ENCODE measurements at regions not wholly inside any gene's neighbourhood (a gene's known extent, or its start where the extent isn't known, plus 50 kb on each side); places are given as distances from the start of the nearest gene placed in this dataset.

DNA sequence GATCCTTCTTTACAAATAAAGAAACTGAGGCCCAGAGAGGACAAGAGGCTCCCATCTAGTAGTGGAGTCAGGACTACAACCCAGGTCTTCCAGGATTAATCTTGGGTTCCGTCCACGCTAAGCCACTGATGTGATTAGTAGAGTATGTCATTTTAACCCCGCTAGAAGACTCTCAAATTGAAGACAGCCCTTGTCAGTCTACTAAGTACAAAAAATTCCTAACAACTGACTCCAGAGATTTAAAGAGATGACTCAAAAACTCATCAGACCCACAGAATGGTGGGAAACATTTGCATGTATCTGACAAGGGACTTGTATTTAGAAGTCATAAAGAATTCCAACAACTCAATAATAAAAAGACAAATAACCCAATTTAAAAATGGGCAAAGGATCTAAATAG lies 145.3 kb downstream of the CNTN3 start:
- intact Hi-C loops (cut with micrococcal nuclease; ENCODE audit: unreplicated experiment) (no loop called here), in situ Hi-C loops (cut with MboI) (no loop called here)
- CTCF ChIA-PET: no interaction called here
- no peaks in the 10 kb centered on the region for H4K20me1 ChIP-seq (ENCODE audit: control insufficient read depth, insufficient read depth)
- H2AFZ ChIP-seq (ENCODE audit: control insufficient read depth, low read depth, low read length): no peak overlapping the region
- FAIRE-seq (no peak), DNase-seq (ENCODE audit: low read depth, low spot score) (no peak), ATAC-seq (no peak)
- TF ChIP-seq SP1 (IDR thresholded peaks at IDR 0.05; ENCODE audit: low read depth, low read length) (no peak), GABPA (IDR thresholded peaks at IDR 0.05; ENCODE audit: low read depth) (no peak), CEBPB (IDR thresholded peaks at IDR 0.05; ENCODE audit: borderline replicate concordance in 1 of 2, low read depth in 2 of 2, low read length in 2 of 2) (no peak), ETV6 (conservative IDR thresholded peaks at IDR 0.05 in 1 of 2, IDR thresholded peaks at IDR 0.05 in 1 of 2; ENCODE audit: borderline replicate concordance in 1 of 2, low read depth in 1 of 2) (no peak), TAF1 (IDR thresholded peaks at IDR 0.05; ENCODE audit: borderline replicate concordance, low read depth, low read length) (no peak), HDGF (IDR thresholded peaks at IDR 0.05) (no peak), FOXM1 (IDR thresholded peaks at IDR 0.05; ENCODE audit: low read depth, low read length) (no peak), BCL11A (IDR thresholded peaks at IDR 0.05; ENCODE audit: low read depth, low read length) (no peak), GATAD2B (conservative IDR thresholded peaks at IDR 0.05; ENCODE audit: low read depth) (no peak)
- no TSS peak for BruUV-seq (replicated peaks)
- H3K9ac ChIP-seq (ENCODE audit: control insufficient read depth, insufficient read depth, low read length): no peak overlapping the region
- 45% methylated on average over 3 of the region's 3 CpGs for WGBS (ENCODE audit: insufficient coverage, insufficient replicate concordance, low lambda C conversion rate, missing lambda C conversion rate)
- H3K27me3 ChIP-seq (replicated peaks in 1 of 2; ENCODE audit: control insufficient read depth in 2 of 2, insufficient read depth in 2 of 2, low read length in 1 of 2): no peaks in the 10 kb centered on the region
- SMC1A ChIA-PET (ENCODE audit: uncharacterized antibody, unreplicated experiment): no interaction called here
- no peak overlapping the region for H3K4me2 ChIP-seq (ENCODE audit: control insufficient read depth, insufficient read depth)
- no peak overlapping the region for H3K4me3 ChIP-seq
- RAD21 ChIA-PET (ENCODE audit: unreplicated experiment): no interaction called here
- H3K9me3 ChIP-seq (replicated peaks; ENCODE audit: control insufficient read depth, insufficient read depth, low read length): no peaks in the 10 kb centered on the region
- no peaks in the 10 kb centered on the region for H3K36me3 ChIP-seq (ENCODE audit: control insufficient read depth in 2 of 2, insufficient read depth in 2 of 2, low read length in 1 of 2)
- POLR2A ChIA-PET: no interaction called here
- H3K79me2 ChIP-seq (ENCODE audit: control insufficient read depth, insufficient read depth, low read length): no peaks in the 10 kb centered on the region
- H3K4me1 ChIP-seq (ENCODE audit: control insufficient read depth, insufficient read depth, low read length): no peaks in the 10 kb centered on the region
- no peak overlapping the region for H3K27ac ChIP-seq (ENCODE audit: control insufficient read depth, insufficient read depth)

DNA sequence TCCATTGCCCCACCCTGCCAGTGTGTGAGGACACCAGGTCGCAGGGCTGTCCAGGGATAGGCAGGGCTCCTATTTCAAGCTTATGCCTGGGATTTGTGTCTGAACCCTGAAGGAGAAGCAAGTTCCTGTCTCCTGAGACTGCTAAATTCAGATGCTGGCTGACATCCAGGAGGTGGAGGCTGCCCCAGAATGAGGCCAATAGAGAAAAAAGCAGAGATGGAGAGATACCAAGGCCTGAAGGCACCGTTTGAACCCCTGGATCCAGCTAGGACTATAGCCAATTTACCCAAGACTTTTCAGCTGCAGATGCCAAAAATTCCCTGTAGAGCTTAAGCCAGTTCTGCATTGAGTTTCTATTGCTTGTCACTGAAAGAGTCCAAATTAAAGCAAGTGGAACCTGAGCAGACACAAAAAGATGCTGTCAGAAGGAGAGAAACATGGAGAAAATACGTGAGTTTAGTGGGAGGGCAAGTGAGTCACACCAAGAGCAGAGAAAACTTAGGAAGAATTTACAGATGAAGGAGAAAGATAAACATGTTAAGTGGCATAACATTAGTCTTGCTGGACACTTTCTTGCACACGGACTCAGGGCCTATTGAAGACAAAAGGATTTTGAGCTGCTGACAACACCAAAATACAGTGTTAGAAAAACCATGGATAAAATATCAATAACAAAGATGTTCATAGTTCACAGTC lies 148.6 kb downstream of the CNTN3 start:
- Histone ChIP-seq H3K4me2 (ENCODE audit: control insufficient read depth, insufficient read depth) (no peak overlapping the region), H3K27me3 (replicated peaks in 1 of 2; ENCODE audit: control insufficient read depth in 2 of 2, insufficient read depth in 2 of 2, low read length in 1 of 2) (no peaks in the 10 kb centered on the region), H3K9me3 (replicated peaks; ENCODE audit: control insufficient read depth, insufficient read depth, low read length) (no peaks in the 10 kb centered on the region), H3K9ac (ENCODE audit: control insufficient read depth, insufficient read depth, low read length) (no peak overlapping the region), H2AFZ (ENCODE audit: control insufficient read depth, low read depth, low read length) (no peak overlapping the region), H4K20me1 (ENCODE audit: control insufficient read depth, insufficient read depth) (no peaks in the 10 kb centered on the region), H3K27ac (ENCODE audit: control insufficient read depth, insufficient read depth) (no peak overlapping the region), H3K4me1 (ENCODE audit: control insufficient read depth, insufficient read depth, low read length) (no peaks in the 10 kb centered on the region), H3K79me2 (ENCODE audit: control insufficient read depth, insufficient read depth, low read length) (no peaks in the 10 kb centered on the region), H3K4me3 (no peak overlapping the region), H3K36me3 (ENCODE audit: control insufficient read depth in 2 of 2, insufficient read depth in 2 of 2, low read length in 1 of 2) (no peaks in the 10 kb centered on the region)
- ChIA-PET POLR2A (no interaction called here), SMC1A (ENCODE audit: uncharacterized antibody, unreplicated experiment) (no interaction called here), RAD21 (ENCODE audit: unreplicated experiment) (no interaction called here), CTCF (no interaction called here)
- DNase-seq (ENCODE audit: low read depth, low spot score) (no peak), FAIRE-seq (no peak), ATAC-seq (no peak)
- no TSS peak for BruUV-seq (replicated peaks)
- intact Hi-C loops (cut with micrococcal nuclease; ENCODE audit: unreplicated experiment) (no loop called here), in situ Hi-C loops (cut with MboI) (no loop called here)
- 2% methylated on average over 4 of the region's 4 CpGs for WGBS (ENCODE audit: insufficient coverage, insufficient replicate concordance, low lambda C conversion rate, missing lambda C conversion rate)
- TF ChIP-seq TCF3 (IDR thresholded peaks at IDR 0.05; ENCODE audit: borderline replicate concordance, insufficient read depth, low read depth, low read length) (no peak), SUPT20H (IDR thresholded peaks at IDR 0.05; ENCODE audit: borderline replicate concordance, control insufficient read depth, low read depth, low read length) (no peak), ZBTB11 (CRISPR knock-in tag; IDR thresholded peaks at IDR 0.05) (no peak), EED (IDR thresholded peaks at IDR 0.05; ENCODE audit: low read depth) (no peak), NR2F1 (conservative IDR thresholded peaks at IDR 0.05) (no peak), RUNX3 (IDR thresholded peaks at IDR 0.05; ENCODE audit: low read length) (no peak), YBX1 (IDR thresholded peaks at IDR 0.05) (no peak)
- TF ChIP-seq, protein P1, sequence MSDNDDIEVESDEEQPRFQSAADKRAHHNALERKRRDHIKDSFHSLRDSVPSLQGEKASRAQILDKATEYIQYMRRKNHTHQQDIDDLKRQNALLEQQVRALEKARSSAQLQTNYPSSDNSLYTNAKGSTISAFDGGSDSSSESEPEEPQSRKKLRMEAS (IDR thresholded peaks at IDR 0.05; ENCODE audit: low read depth, low read length): no peak

Measured in GM12878 (cell line).